Suprapubic skin (tissue), 3 donors: ENCODE measurements at regions not wholly inside any gene's neighbourhood (a gene's known extent, or its start where the extent isn't known, plus 50 kb on each side); places are given as distances from the start of the nearest gene placed in this dataset.
"Not testable (repeated sequence)": the region's sequence is repeated elsewhere in the genome, so short reads cannot be mapped to it uniquely, and the experiment has no call there.

Experiments
- EP300 ChIP-seq: sonication (generic); formaldehyde crosslinking; IDR thresholded peaks from one replicate; pipeline ENCODE4 v1.6.1; 2017; ENCODE audit warnings: antibody characterized with exemption
- POLR2A ChIP-seq, 2 donors: fragments of 450-650 bp; IDR thresholded peaks; one replicate each; pipeline ENCODE4 v1.6.1; 2017; ENCODE audit warnings: antibody characterized with exemption in 2 of 2, mild to moderate bottlenecking in 2 of 2, moderate library complexity in 2 of 2
- TF ChIP-seq, protein P1 (sequence below), 2 donors: fragments of 200-600 bp in 1 of 2; fragments of 450-650 bp in 1 of 2; sonication (generic) in 1 of 2; IDR thresholded peaks; one replicate each; pipeline ENCODE4 v1.5.1; 2016 to 2019; ENCODE audit warnings: antibody characterized with exemption in 2 of 2, mild to moderate bottlenecking in 1 of 2, moderate library complexity in 1 of 2

DNA sequence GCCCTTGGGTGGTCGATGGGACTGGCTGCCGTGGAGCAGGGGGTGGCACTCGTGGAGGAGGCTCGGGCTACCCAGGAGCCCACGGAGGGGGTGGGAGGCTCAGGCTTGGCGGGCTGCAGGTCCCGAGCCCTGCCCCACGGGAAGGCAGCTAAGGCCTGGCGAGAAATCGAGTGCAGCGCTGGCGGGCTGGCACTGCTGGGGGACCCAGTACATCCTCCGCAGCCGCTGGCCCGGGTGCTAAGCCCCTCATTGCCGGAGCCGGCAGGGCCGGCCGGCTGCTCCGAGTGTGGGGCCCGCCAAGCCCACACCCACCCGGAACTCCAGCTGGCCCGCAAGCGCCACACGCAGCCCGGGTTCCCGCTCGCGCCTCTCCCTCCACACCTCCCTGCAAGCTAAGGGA is 435.6 kb downstream of the RWDD3 start:
- TF ChIP-seq, protein P1, sequence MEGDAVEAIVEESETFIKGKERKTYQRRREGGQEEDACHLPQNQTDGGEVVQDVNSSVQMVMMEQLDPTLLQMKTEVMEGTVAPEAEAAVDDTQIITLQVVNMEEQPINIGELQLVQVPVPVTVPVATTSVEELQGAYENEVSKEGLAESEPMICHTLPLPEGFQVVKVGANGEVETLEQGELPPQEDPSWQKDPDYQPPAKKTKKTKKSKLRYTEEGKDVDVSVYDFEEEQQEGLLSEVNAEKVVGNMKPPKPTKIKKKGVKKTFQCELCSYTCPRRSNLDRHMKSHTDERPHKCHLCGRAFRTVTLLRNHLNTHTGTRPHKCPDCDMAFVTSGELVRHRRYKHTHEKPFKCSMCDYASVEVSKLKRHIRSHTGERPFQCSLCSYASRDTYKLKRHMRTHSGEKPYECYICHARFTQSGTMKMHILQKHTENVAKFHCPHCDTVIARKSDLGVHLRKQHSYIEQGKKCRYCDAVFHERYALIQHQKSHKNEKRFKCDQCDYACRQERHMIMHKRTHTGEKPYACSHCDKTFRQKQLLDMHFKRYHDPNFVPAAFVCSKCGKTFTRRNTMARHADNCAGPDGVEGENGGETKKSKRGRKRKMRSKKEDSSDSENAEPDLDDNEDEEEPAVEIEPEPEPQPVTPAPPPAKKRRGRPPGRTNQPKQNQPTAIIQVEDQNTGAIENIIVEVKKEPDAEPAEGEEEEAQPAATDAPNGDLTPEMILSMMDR (IDR thresholded peaks at IDR 0.05) = not testable (repeated sequence)
- TF ChIP-seq POLR2A (IDR thresholded peaks at IDR 0.05); EP300: not testable (repeated sequence)
